ENCODE measurements at regions not wholly inside any gene's neighbourhood (a gene's known extent, or its start where the extent isn't known, plus 50 kb on each side); places are given as distances from the start of the nearest gene placed in this dataset.

DNA sequence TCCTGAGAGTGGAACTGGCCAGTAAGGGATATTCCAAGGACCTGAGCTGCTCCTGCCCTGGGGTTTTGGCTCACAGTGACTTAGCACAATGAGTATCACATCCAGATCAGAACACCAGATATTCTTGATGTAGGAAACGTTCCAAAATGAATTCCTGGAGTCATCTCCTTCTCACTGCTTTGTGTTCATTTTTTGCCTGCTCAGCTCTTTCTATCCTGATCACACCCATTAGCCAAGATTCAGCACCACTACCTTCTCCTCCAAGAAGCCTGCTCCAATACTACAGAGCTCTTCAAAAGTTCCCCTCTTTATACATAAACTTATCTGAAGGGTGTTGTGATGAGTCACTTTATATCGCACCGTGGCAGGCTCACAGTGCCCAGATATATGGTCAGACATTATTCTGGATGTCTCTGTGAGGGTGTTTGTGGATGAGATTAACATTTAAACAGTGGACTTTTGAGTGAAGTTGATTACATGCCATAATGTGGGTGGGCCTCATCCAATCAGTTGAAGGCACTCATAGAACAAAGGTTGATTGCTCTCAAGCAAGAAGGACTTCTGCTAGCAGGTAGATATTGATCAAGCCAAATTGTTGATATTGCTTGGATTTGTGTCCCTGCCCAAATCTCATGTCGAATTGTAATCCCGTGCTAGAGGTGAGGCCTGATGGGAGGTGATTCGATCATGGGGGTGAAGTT lies 1155.2 kb upstream of the AUTS2 start:
- Mint-ChIP-seq H3K36me3 (no peaks in the 10 kb centered on the region), H3K27ac (no peak overlapping the region), H3K27me3 (peaks cover 3% of the 10 kb centered on the region), H3K4me1 (ENCODE audit: unreplicated experiment) (peaks cover 14% of the 10 kb centered on the region), H3K4me3 (no peak overlapping the region), H3K9me3 (peaks cover 13% of the 10 kb centered on the region)
- TF ChIP-seq, protein P1, sequence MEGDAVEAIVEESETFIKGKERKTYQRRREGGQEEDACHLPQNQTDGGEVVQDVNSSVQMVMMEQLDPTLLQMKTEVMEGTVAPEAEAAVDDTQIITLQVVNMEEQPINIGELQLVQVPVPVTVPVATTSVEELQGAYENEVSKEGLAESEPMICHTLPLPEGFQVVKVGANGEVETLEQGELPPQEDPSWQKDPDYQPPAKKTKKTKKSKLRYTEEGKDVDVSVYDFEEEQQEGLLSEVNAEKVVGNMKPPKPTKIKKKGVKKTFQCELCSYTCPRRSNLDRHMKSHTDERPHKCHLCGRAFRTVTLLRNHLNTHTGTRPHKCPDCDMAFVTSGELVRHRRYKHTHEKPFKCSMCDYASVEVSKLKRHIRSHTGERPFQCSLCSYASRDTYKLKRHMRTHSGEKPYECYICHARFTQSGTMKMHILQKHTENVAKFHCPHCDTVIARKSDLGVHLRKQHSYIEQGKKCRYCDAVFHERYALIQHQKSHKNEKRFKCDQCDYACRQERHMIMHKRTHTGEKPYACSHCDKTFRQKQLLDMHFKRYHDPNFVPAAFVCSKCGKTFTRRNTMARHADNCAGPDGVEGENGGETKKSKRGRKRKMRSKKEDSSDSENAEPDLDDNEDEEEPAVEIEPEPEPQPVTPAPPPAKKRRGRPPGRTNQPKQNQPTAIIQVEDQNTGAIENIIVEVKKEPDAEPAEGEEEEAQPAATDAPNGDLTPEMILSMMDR (conservative IDR thresholded peaks at IDR 0.05): no peak
- DNase-seq (ENCODE audit: extremely low spot score, unreplicated experiment): no peak

DNA sequence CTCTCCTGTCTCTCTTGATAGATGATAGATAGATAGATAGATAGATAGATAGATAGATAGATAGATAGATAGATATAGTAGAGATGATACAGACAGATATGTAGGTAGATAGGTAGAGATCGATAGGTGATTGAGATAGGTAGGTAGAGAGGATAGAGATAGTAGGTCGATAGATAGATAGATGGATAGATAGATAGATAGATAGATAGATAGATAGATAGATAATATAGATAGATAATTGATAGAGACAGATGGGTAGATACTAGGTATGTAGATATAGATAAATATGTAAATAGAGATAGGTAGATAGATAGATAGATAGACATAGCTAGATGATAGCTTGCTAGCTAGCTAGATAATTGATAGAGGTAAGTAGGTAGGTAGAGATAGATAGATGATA lies 1154.2 kb upstream of the AUTS2 start:
- H3K27ac Mint-ChIP-seq: no peak overlapping the region
- H3K4me1 Mint-ChIP-seq (ENCODE audit: unreplicated experiment): peaks cover 14% of the 10 kb centered on the region
- H3K4me3 Mint-ChIP-seq: no peak overlapping the region
- H3K9me3 Mint-ChIP-seq: peaks cover 11% of the 10 kb centered on the region
- H3K27me3 Mint-ChIP-seq: peaks cover 3% of the 10 kb centered on the region
- no peaks in the 10 kb centered on the region for H3K36me3 Mint-ChIP-seq
- no peak for DNase-seq (ENCODE audit: extremely low spot score, unreplicated experiment)
- TF ChIP-seq, protein P1 (conservative IDR thresholded peaks at IDR 0.05): no peak

DNA sequence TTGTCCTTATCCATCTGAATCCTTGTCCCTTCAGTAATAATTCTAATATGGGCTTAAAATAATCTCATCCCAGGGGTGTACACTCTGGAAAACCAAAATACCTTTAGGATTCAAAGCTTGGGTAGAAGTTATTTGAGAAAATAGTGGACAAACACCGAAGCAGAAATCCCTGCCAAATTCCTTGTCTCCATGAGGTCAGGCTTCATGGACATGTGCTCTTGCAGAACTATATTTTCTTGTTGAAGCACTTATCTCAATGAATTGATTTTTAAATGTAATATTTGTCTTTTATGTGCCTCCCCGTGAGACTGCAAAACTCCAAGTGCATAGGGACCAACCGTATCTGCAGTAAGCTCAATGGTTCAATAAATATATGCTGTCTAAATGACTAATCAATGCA lies 1153.3 kb upstream of the AUTS2 start:
- Mint-ChIP-seq H3K9me3 (peaks cover 10% of the 10 kb centered on the region), H3K27ac (no peak overlapping the region), H3K4me1 (ENCODE audit: unreplicated experiment) (peaks cover 14% of the 10 kb centered on the region), H3K4me3 (no peak overlapping the region), H3K36me3 (no peaks in the 10 kb centered on the region), H3K27me3 (peaks cover 3% of the 10 kb centered on the region)
- DNase-seq (ENCODE audit: extremely low spot score, unreplicated experiment): no peak
- TF ChIP-seq, protein P1 (conservative IDR thresholded peaks at IDR 0.05): no peak

DNA sequence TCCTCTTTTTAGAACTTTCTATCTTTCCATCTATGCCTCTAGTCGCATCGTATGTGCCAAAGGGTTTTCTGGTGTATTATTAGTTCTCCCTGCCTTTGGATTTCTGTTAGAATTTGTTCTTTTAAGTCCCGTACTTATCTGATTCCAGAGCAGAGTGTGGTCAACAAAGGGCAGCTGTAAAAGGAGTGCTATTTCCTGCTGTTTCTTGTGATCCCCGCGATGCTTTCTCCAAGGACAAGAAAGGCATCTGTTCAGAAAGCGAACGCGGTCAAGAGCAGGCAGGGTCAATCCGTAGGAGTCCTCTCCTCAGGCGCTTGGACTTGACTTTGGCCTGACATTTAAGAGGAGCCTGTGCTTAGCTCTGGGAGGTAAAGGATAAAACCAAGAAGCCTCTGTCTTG lies 1152.1 kb upstream of the AUTS2 start:
- Mint-ChIP-seq H3K27me3 (peaks cover 3% of the 10 kb centered on the region), H3K4me1 (ENCODE audit: unreplicated experiment) (peaks cover 11% of the 10 kb centered on the region), H3K4me3 (no peak overlapping the region), H3K36me3 (no peaks in the 10 kb centered on the region), H3K9me3 (peaks cover 10% of the 10 kb centered on the region), H3K27ac (no peak overlapping the region)
- TF ChIP-seq, protein P1 (conservative IDR thresholded peaks at IDR 0.05): no peak
- no peak for DNase-seq (ENCODE audit: extremely low spot score, unreplicated experiment)

DNA sequence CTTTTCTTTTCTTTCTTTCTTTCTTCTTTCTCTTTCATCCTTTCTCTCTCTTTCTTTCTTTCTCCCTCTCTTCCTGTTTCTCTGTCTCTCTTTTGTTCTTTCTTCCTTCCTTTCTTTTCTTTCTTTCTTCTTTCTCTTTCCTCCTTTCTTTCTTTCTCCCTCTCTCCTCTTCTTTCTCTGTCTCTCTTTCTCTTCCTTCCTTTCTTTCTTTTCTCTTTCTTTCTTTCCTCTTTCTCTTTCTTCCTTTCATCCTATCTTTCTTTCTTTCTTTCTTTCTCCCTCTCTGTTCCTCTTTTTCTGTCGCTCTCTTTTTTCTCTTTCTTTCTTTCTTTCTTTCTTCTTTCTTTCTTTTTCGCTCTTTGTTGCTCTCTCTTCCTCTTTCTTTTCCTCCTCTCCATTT lies 1149.2 kb upstream of the AUTS2 start:
- no peak for DNase-seq (ENCODE audit: extremely low spot score, unreplicated experiment)
- H3K27me3 Mint-ChIP-seq: no peaks in the 10 kb centered on the region
- no peak overlapping the region for H3K27ac Mint-ChIP-seq
- H3K36me3 Mint-ChIP-seq: no peaks in the 10 kb centered on the region
- no peak overlapping the region for H3K4me3 Mint-ChIP-seq
- H3K4me1 Mint-ChIP-seq (ENCODE audit: unreplicated experiment): no peaks in the 10 kb centered on the region
- TF ChIP-seq, protein P1 (conservative IDR thresholded peaks at IDR 0.05): no peak
- H3K9me3 Mint-ChIP-seq: peaks cover 10% of the 10 kb centered on the region

All from type B pancreatic cell (in vitro differentiated cells).